EH (cell line): ENCODE measurements at regions not wholly inside any gene's neighbourhood (a gene's known extent, or its start where the extent isn't known, plus 50 kb on each side); places are given as distances from the start of the nearest gene placed in this dataset.

Experiments
- DNase-seq: peaks from one replicate; pipeline ENCODE4 v3.0.0-alpha.2; 2015; ENCODE audit warnings: low read depth

DNA sequence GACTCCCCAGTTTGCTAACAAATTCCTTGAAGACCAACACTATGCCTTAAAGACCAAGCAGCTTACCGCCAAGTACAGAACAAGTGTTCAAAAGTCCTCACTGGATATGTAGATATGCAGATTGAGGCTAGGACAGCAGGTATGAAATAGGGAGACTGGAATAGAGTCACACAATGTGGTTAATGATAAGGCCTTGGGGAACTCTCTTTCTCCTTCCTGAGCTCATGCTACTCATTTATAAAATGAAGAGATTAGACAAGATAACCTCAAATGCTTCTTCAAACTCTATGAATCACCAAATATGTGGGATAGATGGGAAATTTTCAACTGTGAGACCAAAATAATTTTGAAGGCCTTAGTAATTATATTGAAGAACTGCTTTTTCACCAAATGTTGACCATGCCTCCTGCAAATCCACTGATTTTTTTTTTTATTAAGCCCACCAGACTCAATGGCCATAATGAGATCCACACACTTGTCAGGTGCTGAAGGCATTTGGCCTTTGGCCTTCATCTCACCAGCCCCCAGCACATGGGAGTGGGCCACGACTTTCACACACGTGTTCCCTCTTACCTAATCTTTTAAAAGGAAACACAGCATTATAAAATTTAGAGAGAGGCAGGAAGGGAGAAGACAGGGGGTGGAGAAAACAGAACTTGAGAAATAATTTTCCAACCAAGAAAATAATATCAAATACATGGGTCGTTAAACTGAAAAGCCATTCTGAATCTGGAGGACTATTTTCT lies 181.5 kb downstream of the EN1 start:
- DNase-seq: peak; percentile 80

DNA sequence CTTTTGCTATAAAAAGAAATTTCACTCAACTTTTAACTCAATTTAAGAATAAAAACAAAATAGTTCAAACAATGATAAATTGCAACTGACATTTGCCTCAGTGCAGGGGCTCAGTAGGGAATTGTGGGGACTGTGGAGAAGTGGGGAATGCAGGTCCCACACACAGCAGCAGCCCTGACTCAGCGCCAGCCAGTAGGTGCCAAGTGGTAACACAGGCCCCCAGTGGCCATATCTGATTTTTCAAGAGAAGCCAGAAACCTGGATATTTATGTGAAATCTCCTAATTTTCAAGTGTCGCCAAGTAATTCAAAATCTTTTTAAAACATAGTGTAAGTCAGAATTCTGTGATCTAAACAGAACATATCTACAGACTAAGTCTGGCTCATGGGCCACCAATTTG lies 186.3 kb downstream of the EN1 start:
- no peak for DNase-seq

DNA sequence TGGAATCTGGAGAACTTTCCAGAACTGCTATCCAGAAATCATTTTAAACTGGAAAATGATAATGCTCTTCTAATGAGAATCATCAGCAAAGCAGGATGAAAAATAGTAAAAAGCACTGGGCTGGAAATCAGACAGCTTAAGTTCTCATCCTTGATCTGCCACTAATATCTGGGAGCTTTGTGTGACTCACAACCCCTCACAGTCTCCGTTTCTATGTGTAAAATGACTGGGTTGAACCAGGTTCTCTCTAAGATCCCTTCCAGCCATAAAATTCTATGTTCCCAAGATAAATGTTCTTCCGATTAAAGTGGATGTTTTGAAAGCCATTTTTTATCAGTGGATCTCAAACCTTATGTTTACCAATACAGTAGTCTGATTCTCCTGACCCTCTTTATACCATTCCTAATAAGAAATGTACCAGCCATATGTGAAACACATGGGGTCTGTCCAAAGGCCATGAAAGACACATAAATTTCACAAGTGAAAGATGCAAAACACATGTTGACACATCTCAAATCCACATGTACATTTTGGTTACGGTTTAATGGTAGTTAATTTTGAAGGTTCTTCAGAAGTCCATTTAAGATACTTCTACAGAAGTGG lies 188.8 kb downstream of the EN1 start:
- peak; percentile 48 for DNase-seq

DNA sequence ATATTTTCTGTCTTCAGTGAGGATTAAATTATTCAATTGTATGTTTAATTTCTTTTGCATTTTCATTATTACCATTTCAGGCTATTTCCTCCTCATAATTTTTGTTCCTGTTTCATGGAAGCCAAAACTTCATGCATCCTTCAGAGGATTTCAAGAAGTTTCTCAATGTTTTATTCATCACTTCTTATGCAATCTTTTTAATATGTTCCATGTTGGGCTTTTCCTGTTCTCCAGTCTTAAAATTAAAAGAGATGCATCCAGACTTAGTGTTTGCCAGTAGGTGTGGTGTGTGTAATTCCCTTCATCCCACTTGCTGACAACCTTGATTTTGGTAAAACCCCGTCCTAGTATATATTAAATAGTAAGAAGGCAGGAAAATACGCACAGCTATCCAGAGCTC lies 190.0 kb downstream of the EN1 start:
- no peak for DNase-seq

DNA sequence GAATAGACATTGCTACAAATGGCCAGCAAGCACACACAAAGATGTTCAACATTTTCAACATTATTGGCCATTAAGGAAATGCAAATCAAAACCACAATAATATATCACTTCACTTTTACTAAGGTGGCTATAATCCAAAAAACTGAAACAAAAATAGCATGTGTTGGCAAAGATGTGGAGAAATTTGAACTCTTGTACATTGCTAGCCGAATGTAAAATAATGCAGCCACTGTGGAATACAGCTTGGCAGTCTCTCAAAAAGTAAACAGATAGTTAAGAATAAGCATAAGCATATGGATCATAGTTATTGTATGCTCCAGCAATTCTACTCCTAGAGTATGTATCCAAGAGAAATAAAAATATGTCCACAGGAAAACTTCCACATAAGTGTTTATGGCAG lies 192.5 kb downstream of the EN1 start:
- DNase-seq: peak; percentile 27

DNA sequence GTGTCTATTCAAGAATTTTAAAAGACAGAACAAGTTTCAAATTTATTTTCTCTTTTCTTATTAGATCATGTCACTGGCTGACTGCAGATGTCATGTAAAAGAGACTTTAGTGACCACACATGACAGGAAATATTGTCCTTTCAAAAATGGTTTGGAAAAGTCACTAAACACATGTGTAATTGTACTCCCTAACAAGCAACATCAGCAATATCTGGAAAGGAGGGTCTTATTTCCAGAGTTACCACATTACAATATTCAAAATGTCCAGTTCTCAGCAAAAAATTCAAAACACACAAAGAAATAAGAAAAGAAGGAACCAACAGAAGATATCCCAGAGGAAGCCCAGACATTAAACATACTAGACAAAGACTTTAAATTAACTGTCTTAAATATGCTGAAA lies 197.1 kb downstream of the EN1 start:
- no peak for DNase-seq

DNA sequence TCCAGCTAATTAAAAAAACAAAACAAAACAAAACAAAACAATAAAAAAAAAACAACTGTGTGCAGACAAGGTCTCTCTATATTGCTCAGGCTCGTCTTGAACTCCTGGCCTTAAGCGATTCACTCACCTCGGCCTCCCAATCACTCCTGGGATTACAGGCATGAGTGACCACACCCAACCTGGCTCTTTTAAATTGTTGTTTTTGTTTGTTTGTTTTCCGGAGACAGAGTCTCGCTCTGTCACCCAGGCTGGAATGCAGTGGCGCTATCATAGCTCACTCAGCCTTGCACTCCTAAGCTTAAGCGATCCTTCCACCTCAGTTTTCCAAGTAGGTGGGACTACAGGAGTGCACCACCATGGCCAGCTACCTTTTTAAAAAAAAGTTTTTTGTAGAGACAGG lies 201.6 kb downstream of the EN1 start:
- DNase-seq: no peak

DNA sequence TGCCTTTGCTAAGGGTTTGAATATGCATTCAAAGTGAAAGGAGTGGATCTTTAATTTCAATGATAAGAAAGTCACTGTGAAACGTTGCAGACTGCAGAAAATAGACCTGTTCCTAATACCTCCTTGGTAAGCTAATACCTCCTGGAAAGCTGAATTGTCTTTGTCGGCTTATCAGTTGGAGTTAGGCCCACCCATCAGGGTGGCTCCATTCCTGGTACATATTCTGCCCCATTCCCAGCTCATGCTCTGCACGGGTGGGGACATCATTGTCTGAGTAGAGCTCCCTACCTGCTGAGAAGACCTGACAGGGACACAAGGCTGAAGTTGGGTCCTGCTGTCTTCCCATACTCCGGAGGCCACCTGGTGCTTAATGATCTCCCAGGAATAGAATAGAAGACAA lies 203.3 kb downstream of the EN1 start:
- DNase-seq: no peak

DNA sequence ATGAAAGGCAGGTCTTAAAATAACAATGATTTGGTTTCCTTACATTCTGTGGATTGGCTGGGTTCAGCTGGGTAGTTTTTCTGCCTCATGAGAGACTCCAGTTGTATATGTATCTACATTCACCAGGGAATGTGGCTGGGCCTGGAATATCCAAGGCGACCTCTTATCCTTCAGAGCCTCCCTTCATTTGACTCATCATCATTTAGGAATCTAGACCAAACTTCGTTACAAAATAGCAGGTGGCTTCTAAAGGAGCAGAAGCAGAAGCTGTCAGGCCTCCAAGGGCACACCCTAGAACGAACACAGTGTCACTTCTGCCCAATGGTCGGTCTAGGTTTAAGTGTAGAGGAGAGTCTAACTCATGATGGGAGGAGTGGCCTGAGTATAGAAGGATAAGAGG lies 204.2 kb downstream of the EN1 start:
- no peak for DNase-seq

DNA sequence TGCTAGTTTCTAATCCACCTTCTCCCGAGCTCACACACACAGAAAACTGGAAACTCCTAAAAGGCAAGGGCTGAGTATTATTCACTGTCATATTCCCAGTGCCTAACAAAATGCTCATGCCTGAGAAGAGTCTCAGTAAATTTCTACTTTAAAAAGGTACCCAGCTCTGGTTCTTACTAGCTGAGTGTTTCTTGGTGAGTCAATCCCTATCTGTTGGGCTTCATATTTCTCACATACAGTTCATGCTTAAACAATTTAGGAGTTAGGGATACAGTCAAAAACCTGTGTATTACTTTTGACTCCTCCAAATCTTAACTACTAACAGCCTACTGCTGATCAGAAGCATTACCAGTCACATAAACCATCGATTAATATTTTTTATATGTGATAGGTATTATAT lies 204.9 kb downstream of the EN1 start:
- no peak for DNase-seq

DNA sequence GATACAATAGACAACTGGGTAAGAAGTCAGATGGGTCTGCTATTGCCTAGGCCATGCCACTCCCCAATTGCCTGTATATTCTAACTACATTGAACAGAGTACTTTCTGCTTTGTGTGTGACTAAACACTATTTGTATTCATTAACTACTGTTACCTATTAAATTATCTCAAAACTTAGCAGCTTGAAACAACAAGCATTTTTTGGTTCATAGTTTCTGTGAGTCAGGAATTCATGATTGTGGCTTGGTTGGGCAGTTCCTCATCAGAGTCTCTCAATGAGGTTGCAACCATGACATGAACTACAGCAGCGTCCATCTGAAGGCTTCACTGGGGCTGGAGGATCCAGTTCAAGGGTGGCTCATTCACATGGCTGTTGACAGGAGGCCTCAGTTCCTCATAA lies 205.7 kb downstream of the EN1 start:
- no peak for DNase-seq

DNA sequence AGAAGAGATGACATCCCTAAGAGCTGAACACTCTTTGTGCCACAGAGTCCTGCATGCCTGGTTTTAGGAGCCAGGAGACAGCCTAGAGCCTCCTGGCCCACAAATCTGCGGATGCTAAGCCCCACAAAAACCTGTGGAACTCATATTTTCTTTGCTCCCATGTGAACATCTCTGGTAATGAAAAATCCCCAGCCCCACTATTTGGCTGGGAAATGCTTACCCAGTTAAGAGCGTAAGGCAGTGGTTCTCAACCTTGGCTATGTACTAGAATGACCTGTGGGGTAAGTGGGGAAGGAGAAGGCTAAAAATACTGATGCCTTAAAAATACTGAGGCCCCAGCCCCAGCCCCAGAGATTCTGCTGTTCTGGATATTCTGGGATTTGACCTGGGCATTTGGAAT lies 208.1 kb downstream of the EN1 start:
- DNase-seq: no peak

DNA sequence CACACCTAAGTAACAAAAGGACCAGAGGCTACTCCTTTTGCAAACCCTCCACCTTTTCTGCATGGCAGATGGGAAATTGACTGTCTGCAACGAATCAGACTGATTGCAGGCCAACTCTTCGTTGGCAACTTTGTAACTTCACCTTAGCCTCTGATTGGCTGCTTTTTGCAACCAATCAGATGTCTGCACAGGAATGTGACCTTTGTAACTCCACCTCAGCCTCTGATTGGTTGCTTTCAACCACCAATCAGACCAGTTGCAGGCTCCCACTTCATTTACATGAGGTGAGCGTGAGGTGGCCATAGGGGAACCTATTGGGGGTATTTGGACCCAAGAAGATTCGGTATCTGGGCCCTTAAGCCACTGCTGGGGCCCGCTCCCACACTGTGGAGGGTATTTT lies 209.0 kb downstream of the EN1 start:
- no peak for DNase-seq

DNA sequence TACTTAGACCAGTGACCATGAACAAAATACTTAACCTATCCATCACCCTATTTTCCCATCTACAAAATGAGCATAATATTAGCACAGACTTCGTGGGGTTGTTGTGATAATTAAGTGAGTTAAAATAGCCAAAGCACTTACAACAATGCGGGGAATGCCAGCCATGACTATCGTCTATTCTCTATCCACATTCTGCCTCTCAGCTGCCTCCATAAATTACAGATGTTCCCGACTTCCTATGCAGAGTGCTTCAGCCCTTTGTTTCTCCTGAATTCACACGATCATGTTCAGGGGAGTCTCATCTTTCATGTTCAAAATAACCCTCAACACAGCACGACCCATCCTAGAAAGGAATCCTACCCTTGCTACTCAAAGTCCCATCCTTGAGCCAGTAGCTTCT lies 211.6 kb downstream of the EN1 start:
- peak; percentile 19 for DNase-seq

DNA sequence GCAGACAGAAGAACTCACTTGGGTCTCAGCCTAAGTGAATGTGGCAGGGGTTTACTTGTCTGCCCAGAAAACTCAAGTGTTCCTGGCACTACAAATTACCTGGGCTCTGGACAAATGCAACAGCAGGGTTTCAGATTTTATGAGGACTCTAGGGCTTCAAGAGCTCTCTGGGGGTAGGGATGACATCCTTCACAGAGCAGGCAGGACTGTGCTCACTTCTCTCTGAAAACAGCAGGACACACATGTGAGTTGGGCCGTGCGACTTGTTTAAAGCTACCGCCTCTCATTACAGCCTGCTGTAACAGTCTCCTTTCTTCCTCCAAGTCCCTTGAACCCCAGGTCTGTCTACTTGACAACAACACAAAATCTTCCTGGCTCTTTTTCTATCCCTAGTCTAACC lies 212.6 kb downstream of the EN1 start:
- no peak for DNase-seq

DNA sequence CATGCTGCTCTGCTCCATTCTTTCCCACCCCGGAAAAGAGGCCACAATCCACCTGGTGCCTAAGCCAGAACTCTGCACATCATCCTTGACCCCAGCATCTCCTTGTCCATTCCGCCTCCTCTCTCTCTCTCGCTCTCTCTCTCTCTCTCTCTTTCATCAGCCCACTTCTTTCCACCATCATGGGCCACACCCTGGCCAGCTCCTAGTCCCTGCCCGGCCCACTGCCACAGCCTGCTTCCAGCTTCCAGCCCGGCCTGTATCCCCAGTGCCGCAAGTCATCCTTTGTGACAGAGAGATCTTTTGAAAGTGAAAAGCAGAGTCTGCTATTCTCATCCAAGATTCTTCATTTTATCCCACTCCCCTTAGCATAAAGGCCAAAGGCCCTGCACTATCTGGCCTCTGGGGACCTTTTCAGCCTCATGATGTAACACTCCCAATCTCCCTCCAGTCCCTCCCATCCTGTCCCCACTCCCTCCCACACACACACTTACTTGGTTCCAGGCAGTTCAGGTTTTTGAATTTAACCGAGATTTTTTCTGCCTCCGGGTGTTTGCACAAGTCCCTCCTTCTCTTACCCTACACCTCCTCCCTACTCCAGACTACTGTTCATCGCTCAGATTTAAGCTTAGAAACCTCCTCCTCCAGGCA lies 214.0 kb downstream of the EN1 start:
- no peak for DNase-seq

DNA sequence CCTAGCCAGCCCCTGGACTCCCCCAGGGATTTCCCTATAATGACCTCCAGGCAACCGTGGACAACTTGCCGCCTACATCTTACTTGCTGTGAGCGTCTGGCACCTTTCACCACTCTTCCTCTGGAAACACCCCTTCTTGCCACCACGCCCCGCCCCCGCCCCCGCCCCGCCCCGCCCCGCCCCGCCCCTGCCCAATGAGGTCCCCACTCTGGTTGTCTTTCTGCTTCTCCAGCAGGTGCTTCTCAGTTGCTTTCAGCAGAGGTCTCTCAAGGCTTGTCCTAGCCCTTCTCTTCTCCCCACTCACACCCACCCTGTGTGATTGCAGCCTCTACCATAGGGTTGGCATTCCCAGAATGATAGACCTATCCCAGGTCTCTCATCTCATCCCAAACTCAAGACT lies 214.5 kb downstream of the EN1 start:
- DNase-seq: no peak

DNA sequence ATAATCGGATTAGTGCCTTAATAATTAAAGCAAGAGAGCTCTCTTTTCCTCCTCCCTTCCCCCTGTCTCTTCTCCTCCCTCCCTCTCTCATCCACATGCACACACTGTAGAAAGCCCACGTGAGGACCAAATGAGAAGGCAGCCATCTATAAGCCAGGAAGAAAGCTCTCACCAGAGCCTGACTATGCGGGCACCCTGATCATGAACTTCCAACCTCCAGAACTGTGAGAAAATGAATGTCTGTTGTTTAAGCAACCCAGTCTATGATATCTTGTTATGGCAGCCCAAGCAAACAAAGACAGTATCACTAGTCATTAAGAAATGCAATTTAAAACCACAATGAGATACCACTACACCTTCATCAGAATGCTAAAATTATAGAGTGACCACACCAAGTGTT lies 220.3 kb downstream of the EN1 start:
- no peak for DNase-seq

DNA sequence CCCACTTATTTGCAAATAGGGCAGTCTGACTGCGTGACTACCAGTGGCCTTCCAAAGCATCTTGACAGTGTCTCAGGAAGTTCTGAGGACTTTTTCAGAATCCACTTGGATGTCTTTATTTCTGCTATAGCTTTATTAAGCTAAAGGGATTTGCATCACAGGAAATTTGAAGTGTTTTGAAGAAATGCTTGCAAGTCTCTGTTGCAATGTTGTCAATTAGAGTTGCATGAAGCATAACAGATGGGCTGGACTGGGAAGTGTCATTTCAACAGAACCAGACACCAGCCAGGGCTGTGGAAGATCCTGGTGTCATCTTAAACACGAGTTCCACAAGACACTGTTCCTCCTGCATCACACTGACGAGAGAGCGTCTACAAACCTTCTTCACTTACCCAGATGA lies 224.5 kb downstream of the EN1 start:
- DNase-seq: no peak

DNA sequence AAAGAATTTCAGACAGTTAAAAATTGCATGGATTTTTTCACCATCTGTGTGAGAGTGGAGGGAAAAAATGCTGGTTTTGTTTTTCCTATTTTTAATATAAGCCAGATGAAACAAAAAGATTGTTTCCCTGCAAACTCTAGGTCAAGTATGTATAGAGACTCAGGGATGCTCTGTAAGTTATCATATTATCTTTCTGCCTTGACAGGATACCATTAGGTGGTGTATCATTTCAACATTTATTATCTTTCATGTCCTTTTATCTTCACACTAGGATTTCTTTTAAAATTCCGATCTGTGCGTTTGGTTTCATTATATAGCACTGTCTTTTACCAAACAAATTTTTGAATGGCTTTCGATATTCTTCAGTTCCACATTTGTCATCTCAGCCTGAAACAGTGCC lies 225.3 kb downstream of the EN1 start:
- DNase-seq: no peak

DNA sequence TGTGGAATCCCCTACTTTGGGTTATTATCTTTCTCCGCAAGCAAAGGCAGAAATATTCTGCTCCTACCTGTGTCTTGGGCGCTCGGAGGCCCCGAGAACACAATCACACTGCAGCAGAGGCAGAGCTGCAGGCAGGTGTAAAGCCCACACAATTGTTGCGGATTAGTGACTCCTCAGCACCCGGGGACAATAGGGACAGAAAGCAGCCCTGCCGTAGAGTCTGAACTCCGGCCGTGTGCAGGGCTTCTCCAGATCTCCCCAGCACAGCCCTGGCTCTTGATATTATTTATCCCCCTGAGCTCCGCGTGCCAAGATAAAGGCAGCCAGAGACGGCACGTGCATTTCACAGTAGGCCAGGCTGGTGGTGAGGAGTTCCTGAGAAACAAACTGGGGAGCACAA lies 229.2 kb downstream of the EN1 start:
- no peak for DNase-seq

DNA sequence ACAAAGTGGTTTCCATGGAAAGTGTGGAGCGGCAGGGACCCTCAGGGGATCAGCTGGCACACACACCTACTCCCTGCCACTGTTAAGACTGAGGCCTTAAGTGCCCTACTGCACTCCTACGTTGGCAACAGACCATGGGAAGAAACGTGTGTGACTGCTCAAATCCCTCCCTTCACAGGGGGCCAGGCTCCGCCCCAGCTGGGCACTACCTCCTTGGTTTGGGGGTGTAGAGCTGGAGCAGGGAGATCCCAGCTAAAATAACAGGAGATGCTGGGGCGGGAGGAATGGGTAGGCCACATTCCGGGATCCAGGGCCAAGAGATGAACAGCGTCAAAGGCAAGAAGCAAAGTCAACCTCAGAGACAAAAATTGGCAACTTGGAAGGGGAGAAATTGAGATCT lies 231.0 kb downstream of the EN1 start:
- no peak for DNase-seq

DNA sequence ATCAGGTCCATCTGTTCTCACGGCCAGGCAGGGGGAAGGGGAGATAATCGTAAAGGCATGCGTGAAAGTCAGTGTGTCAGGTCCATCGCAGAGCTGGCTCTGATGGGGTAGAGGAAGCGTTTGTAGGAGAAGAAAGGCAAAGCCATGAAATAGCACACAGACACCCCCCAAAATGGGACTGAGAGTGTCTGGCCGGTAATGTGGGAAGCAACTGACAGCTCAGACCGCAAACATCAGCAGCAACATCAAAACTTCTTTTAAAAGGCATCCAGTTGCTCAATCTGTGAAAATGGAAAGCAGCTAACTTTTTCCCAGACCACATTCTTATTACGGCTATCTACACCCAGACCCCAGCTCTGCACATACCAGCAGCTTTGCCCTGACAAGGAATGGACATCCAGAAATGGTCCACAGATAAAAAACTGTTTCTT lies 232.6 kb downstream of the EN1 start:
- peak; percentile 63 for DNase-seq

DNA sequence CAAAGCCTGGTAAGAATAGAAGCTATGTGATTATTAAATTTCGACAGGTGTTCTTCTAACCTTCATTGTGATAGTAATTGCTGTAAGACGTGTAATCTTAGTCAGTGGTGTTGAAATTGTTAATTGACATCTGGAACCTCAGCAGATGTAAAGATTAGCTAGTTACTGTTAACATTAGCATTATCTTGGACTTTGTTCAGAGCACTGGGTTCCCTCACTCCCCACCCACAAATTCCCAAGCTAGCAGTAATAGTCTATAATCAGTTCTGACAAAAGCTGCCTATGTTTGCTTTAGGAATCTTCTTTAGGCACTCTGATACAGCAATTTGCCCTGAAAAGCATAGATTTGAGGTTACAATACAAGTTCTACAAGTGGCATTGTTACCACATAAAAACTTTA lies 233.7 kb downstream of the EN1 start:
- no peak for DNase-seq
